ENCODE measurements at regions not wholly inside any gene's neighbourhood (a gene's known extent, or its start where the extent isn't known, plus 50 kb on each side); places are given as distances from the start of the nearest gene placed in this dataset.

- H3K9me3 ChIP-seq (ENCODE audit: control insufficient read depth, insufficient read depth, low read depth, low read length), result no peaks in the 10 kb centered on the region
- BruUV-seq (replicated peaks), result no TSS peak
- H3K36me3 ChIP-seq (ENCODE audit: control insufficient read depth, insufficient read depth, low read length), result no peaks in the 10 kb centered on the region
- in situ Hi-C loops (cut with HindIII; ENCODE audit: low pct_unique_long_range_greater_than_20kb, low sequenced_read_pairs), result no loop called here
- H3K4me3 ChIP-seq (ENCODE audit: low read depth in 2 of 2, low read length in 2 of 2), result no peak overlapping the region
- CTCF ChIA-PET, result no interaction called here
- no peaks in the 10 kb centered on the region for H3K27me3 ChIP-seq (ENCODE audit: control insufficient read depth, insufficient read depth, low read length)
- ATAC-seq, result no peak
- no peaks in the 10 kb centered on the region for H3K4me1 ChIP-seq (ENCODE audit: control insufficient read depth, insufficient read depth, low read length)
- POLR2A ChIA-PET, result no interaction called here
- no peak overlapping the region for H3K27ac ChIP-seq (ENCODE audit: low read length)
- intact Hi-C loops (cut with micrococcal nuclease; ENCODE audit: unreplicated experiment), result no loop called here
- no peak for TF ChIP-seq POLR2AphosphoS5 (IDR thresholded peaks at IDR 0.05; ENCODE audit: low read depth, low read length)
- DNase-seq (ENCODE audit: low read depth, low spot score), result no peak
Measured at GRCh38 chrX:98350940-98351339, 1467.2 kb downstream of the RPA4 start.

GRCh38 chrX:98357146-98357545, 1473.4 kb downstream of the RPA4 start:
- H3K36me3 ChIP-seq (ENCODE audit: control insufficient read depth, insufficient read depth, low read length), result no peaks in the 10 kb centered on the region
- ChIA-PET POLR2A (no interaction called here), CTCF (no interaction called here)
- H3K4me1 ChIP-seq (ENCODE audit: control insufficient read depth, insufficient read depth, low read length), result no peaks in the 10 kb centered on the region
- ATAC-seq (no peak), DNase-seq (ENCODE audit: low read depth, low spot score) (no peak)
- intact Hi-C loops (cut with micrococcal nuclease; ENCODE audit: unreplicated experiment), result no loop called here
- H3K9me3 ChIP-seq (ENCODE audit: control insufficient read depth, insufficient read depth, low read depth, low read length), result no peaks in the 10 kb centered on the region
- no peak overlapping the region for H3K4me3 ChIP-seq (ENCODE audit: low read depth in 2 of 2, low read length in 2 of 2)
- no peak overlapping the region for H3K27ac ChIP-seq (ENCODE audit: low read length)
- no TSS peak for BruUV-seq (replicated peaks)
- H3K27me3 ChIP-seq (ENCODE audit: control insufficient read depth, insufficient read depth, low read length), result no peaks in the 10 kb centered on the region
- in situ Hi-C loops (cut with HindIII; ENCODE audit: low pct_unique_long_range_greater_than_20kb, low sequenced_read_pairs), result no loop called here
- TF ChIP-seq POLR2AphosphoS5 (IDR thresholded peaks at IDR 0.05; ENCODE audit: low read depth, low read length), result no peak
- no peak for TF ChIP-seq SIN3A (IDR thresholded peaks at IDR 0.05; ENCODE audit: borderline replicate concordance, insufficient read depth, low read depth, low read length)
- no peak for TF ChIP-seq TCF7L2 (IDR thresholded peaks at IDR 0.05; ENCODE audit: low read depth, low read length)
- no peak for TF ChIP-seq CTCF (IDR thresholded peaks at IDR 0.05)
- TF ChIP-seq REST (IDR thresholded peaks at IDR 0.05; ENCODE audit: insufficient read depth in 1 of 2, low read depth in 2 of 2, low read length in 1 of 2), result no peak

- Histone ChIP-seq H3K4me3 (ENCODE audit: low read depth in 2 of 2, low read length in 2 of 2) (no peak overlapping the region), H3K4me1 (ENCODE audit: control insufficient read depth, insufficient read depth, low read length) (no peaks in the 10 kb centered on the region), H3K36me3 (ENCODE audit: control insufficient read depth, insufficient read depth, low read length) (no peaks in the 10 kb centered on the region), H3K27ac (ENCODE audit: low read length) (no peak overlapping the region), H3K27me3 (ENCODE audit: control insufficient read depth, insufficient read depth, low read length) (no peaks in the 10 kb centered on the region), H3K9me3 (ENCODE audit: control insufficient read depth, insufficient read depth, low read depth, low read length) (no peaks in the 10 kb centered on the region)
- no TSS peak for BruUV-seq (replicated peaks)
- DNase-seq (ENCODE audit: low read depth, low spot score) (no peak), ATAC-seq (no peak)
- POLR2A ChIA-PET, result no interaction called here
- no peak for TF ChIP-seq SIN3A (IDR thresholded peaks at IDR 0.05; ENCODE audit: borderline replicate concordance, insufficient read depth, low read depth, low read length)
- no peak for TF ChIP-seq CTCF (IDR thresholded peaks at IDR 0.05)
- TF ChIP-seq REST (IDR thresholded peaks at IDR 0.05; ENCODE audit: insufficient read depth in 1 of 2, low read depth in 2 of 2, low read length in 1 of 2), result no peak
- TF ChIP-seq TCF7L2 (IDR thresholded peaks at IDR 0.05; ENCODE audit: low read depth, low read length), result no peak
- TF ChIP-seq POLR2AphosphoS5 (IDR thresholded peaks at IDR 0.05; ENCODE audit: low read depth, low read length), result no peak
- intact Hi-C loops (cut with micrococcal nuclease; ENCODE audit: unreplicated experiment) (no loop called here), in situ Hi-C loops (cut with HindIII; ENCODE audit: low pct_unique_long_range_greater_than_20kb, low sequenced_read_pairs) (no loop called here)
- CTCF ChIA-PET, result no interaction called here
Measured at GRCh38 chrX:98362630-98363029, 1478.9 kb downstream of the RPA4 start.
